Panc1 (cell line): ENCODE measurements at regions not wholly inside any gene's neighbourhood (a gene's known extent, or its start where the extent isn't known, plus 50 kb on each side); places are given as distances from the start of the nearest gene placed in this dataset.

ENCODE experiments used
- POLR2AphosphoS5 ChIP-seq: IDR thresholded peaks from 2 replicates; pipeline ENCODE4 v1.6.1; 2012; ENCODE audit warnings: mild to moderate bottlenecking, low read depth, low read length, moderate library complexity
- SIN3A ChIP-seq: IDR thresholded peaks from 2 replicates; pipeline ENCODE4 v1.6.1; 2012; ENCODE audit warnings: low read depth, mild to moderate bottlenecking, low read length, moderate library complexity, borderline replicate concordance; ENCODE audit not compliant: insufficient read depth
- TF ChIP-seq, protein P1 (sequence below): fragments of 450-650 bp; IDR thresholded peaks from 2 replicates; pipeline ENCODE4 v1.5.1; 2017; ENCODE audit warnings: mild to moderate bottlenecking
- TF ChIP-seq, protein P2 (sequence below), 2 experiments: IDR thresholded peaks; 2 replicates each; pipeline ENCODE4 v1.6.1; 2011 to 2012; ENCODE audit warnings: low read depth in 2 of 2, control low read depth in 1 of 2, low read length in 1 of 2, mild to moderate bottlenecking in 1 of 2, moderate library complexity in 1 of 2; ENCODE audit not compliant: insufficient read depth in 1 of 2

DNA sequence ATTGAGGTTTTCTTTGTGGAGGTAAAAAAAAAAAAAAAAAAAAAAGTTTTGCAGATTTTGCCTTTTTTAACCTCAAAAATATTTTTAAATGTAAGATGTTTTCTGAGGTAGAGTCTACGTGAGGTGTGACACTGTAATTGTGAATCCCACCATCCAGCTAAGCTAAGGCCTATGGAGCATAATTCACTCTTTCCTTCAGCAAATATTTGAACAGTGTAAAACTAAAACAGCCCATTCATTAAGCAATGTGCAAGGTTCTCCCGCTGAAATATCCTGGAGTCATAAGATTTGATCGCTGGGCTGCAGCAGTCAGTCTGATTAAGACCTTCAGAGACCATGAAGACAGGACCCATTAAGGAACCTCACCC is 105.1 kb downstream of the HNRNPLL start:
- TF ChIP-seq, protein P1, sequence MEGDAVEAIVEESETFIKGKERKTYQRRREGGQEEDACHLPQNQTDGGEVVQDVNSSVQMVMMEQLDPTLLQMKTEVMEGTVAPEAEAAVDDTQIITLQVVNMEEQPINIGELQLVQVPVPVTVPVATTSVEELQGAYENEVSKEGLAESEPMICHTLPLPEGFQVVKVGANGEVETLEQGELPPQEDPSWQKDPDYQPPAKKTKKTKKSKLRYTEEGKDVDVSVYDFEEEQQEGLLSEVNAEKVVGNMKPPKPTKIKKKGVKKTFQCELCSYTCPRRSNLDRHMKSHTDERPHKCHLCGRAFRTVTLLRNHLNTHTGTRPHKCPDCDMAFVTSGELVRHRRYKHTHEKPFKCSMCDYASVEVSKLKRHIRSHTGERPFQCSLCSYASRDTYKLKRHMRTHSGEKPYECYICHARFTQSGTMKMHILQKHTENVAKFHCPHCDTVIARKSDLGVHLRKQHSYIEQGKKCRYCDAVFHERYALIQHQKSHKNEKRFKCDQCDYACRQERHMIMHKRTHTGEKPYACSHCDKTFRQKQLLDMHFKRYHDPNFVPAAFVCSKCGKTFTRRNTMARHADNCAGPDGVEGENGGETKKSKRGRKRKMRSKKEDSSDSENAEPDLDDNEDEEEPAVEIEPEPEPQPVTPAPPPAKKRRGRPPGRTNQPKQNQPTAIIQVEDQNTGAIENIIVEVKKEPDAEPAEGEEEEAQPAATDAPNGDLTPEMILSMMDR = no peak
- no peak for TF ChIP-seq SIN3A
- no peak for TF ChIP-seq POLR2AphosphoS5
- TF ChIP-seq, protein P2, sequence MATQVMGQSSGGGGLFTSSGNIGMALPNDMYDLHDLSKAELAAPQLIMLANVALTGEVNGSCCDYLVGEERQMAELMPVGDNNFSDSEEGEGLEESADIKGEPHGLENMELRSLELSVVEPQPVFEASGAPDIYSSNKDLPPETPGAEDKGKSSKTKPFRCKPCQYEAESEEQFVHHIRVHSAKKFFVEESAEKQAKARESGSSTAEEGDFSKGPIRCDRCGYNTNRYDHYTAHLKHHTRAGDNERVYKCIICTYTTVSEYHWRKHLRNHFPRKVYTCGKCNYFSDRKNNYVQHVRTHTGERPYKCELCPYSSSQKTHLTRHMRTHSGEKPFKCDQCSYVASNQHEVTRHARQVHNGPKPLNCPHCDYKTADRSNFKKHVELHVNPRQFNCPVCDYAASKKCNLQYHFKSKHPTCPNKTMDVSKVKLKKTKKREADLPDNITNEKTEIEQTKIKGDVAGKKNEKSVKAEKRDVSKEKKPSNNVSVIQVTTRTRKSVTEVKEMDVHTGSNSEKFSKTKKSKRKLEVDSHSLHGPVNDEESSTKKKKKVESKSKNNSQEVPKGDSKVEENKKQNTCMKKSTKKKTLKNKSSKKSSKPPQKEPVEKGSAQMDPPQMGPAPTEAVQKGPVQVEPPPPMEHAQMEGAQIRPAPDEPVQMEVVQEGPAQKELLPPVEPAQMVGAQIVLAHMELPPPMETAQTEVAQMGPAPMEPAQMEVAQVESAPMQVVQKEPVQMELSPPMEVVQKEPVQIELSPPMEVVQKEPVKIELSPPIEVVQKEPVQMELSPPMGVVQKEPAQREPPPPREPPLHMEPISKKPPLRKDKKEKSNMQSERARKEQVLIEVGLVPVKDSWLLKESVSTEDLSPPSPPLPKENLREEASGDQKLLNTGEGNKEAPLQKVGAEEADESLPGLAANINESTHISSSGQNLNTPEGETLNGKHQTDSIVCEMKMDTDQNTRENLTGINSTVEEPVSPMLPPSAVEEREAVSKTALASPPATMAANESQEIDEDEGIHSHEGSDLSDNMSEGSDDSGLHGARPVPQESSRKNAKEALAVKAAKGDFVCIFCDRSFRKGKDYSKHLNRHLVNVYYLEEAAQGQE (IDR thresholded peaks at IDR 0.05; ENCODE audit: insufficient read depth in 1 of 2, low read depth in 2 of 2, low read length in 1 of 2) = no peak
